GM21381 (cell line): ENCODE measurements at regions not wholly inside any gene's neighbourhood (a gene's known extent, or its start where the extent isn't known, plus 50 kb on each side); places are given as distances from the start of the nearest gene placed in this dataset.
"Not testable (repeated sequence)": the region's sequence is repeated elsewhere in the genome, so short reads cannot be mapped to it uniquely, and the experiment has no call there.

Experiments used
- ATAC-seq: cut with Tn5 transposase; IDR thresholded peaks from one replicate; pipeline ENCODE4 v1.9.1; 2021; ENCODE audit warnings: mild to moderate bottlenecking, moderate library complexity; ENCODE audit not compliant: unreplicated experiment

- ATAC-seq = not testable (repeated sequence)
Measured at GRCh38 chr20:30384841-30385240, 872.6 kb upstream of the DEFB115 start.

GRCh38 chr20:30386099-30386498 lies 871.4 kb upstream of the DEFB115 start:
- not testable (repeated sequence) for ATAC-seq

GRCh38 chr20:30387823-30388222 lies 869.6 kb upstream of the DEFB115 start:
- not testable (repeated sequence) for ATAC-seq

GRCh38 chr20:30393523-30393922 lies 863.9 kb upstream of the DEFB115 start:
- ATAC-seq = not testable (repeated sequence)

GRCh38 chr20:30397111-30397510 lies 860.4 kb upstream of the DEFB115 start:
- ATAC-seq = not testable (repeated sequence)

- ATAC-seq = not testable (repeated sequence)
Measured at GRCh38 chr20:30405061-30405460, 852.4 kb upstream of the DEFB115 start.

- ATAC-seq = not testable (repeated sequence)
Measured at GRCh38 chr20:30405585-30405984, 851.9 kb upstream of the DEFB115 start.

GRCh38 chr20:30406370-30406769 lies 851.1 kb upstream of the DEFB115 start:
- not testable (repeated sequence) for ATAC-seq

GRCh38 chr20:30412972-30413371 lies 844.5 kb upstream of the DEFB115 start:
- ATAC-seq = no peak

GRCh38 chr20:30417387-30417786 lies 840.1 kb upstream of the DEFB115 start:
- ATAC-seq = not testable (repeated sequence)

- ATAC-seq = not testable (repeated sequence)
Measured at GRCh38 chr20:30418378-30418777, 839.1 kb upstream of the DEFB115 start.

- ATAC-seq = no peak
Measured at GRCh38 chr20:30419466-30419865, 838.0 kb upstream of the DEFB115 start.

GRCh38 chr20:30419871-30420420 lies 837.5 kb upstream of the DEFB115 start:
- ATAC-seq = not testable (repeated sequence)
